HEK293 (cell line): ENCODE measurements at regions not wholly inside any gene's neighbourhood (a gene's known extent, or its start where the extent isn't known, plus 50 kb on each side); places are given as distances from the start of the nearest gene placed in this dataset.

Source experiments
- CTCF ChIA-PET: fragments of 350-600 bp; formaldehyde crosslinking; extraction: SDS; loops from one replicate; lab custom pipeline; 2021; ENCODE audit warnings: antibody characterized with exemption; lab: Yijun Ruan, JAX
- POLR2A ChIA-PET: fragments of 300-600 bp; formaldehyde crosslinking; extraction: SDS; loops from one replicate; lab custom pipeline; 2020; ENCODE audit warnings: antibody characterized with exemption, inconsistent platforms; lab: Yijun Ruan, JAX
- H3K27ac ChIP-seq: fragments of 200-500 bp; sonication (Bioruptor generic); 2 replicates; pipeline ENCODE4 v1.5.1; 2014; ENCODE audit warnings: low read depth, low read length, control low read depth, inconsistent platforms; ENCODE audit errors: extremely low read depth
- H3K36me3 ChIP-seq, 2 experiments: fragments of 200-500 bp in 1 of 2; sonication (Bioruptor generic) in 1 of 2; 1 replicate in 1 of 2; 2 replicates in 1 of 2; pipeline ENCODE4 v1.5.1; 2014 to 2017; ENCODE audit warnings: inconsistent platforms in 2 of 2, low read length in 2 of 2; ENCODE audit not compliant: control insufficient read depth in 2 of 2, insufficient read depth in 1 of 2
- H3K4me1 ChIP-seq: fragments of 200-500 bp; sonication (Bioruptor generic); 2 replicates; pipeline ENCODE4 v1.5.1; 2014; ENCODE audit warnings: mild to moderate bottlenecking, low read length, inconsistent platforms; ENCODE audit not compliant: control insufficient read depth, insufficient read depth
- H3K4me3 ChIP-seq: 2 replicates; pipeline ENCODE4 v1.5.1; 2011; ENCODE audit warnings: low read depth, mild to moderate bottlenecking, control low read depth, low read length, moderate library complexity
- H3K9me3 ChIP-seq: fragments of 200-500 bp; sonication (Bioruptor generic); 2 replicates; pipeline ENCODE4 v1.5.1; 2014; ENCODE audit warnings: low read depth, low read length, inconsistent platforms; ENCODE audit not compliant: control insufficient read depth, insufficient read depth
- ATF2 ChIP-seq: fragments of 450-650 bp; formaldehyde crosslinking; IDR thresholded peaks from 2 replicates; pipeline ENCODE4 v1.5.1; 2016; ENCODE audit warnings: missing biosample characterization, missing genetic modification characterization, low read depth
- GLIS1 ChIP-seq: fragments of 450-650 bp; formaldehyde crosslinking; IDR thresholded peaks from 2 replicates; pipeline ENCODE4 v1.5.1; 2016; ENCODE audit warnings: missing biosample characterization, missing genetic modification characterization
- INSM2 ChIP-seq: fragments of 450-650 bp; formaldehyde crosslinking; IDR thresholded peaks from 2 replicates; pipeline ENCODE4 v1.5.1; 2016; ENCODE audit warnings: missing biosample characterization, missing genetic modification characterization
- PRDM2 ChIP-seq: fragments of 450-650 bp; formaldehyde crosslinking; IDR thresholded peaks from 2 replicates; pipeline ENCODE4 v1.5.1; 2016; ENCODE audit warnings: missing biosample characterization, missing genetic modification characterization, borderline replicate concordance
- YY1 ChIP-seq: fragments of 450-650 bp; formaldehyde crosslinking; IDR thresholded peaks from 2 replicates; pipeline ENCODE4 v1.5.1; 2018; ENCODE audit warnings: missing biosample characterization, missing genetic modification characterization
- ZIC2 ChIP-seq: fragments of 450-650 bp; formaldehyde crosslinking; IDR thresholded peaks from 2 replicates; pipeline ENCODE4 v1.5.1; 2016; ENCODE audit warnings: missing biosample characterization, missing genetic modification characterization
- ZNF140 ChIP-seq: fragments of 450-650 bp; formaldehyde crosslinking; IDR thresholded peaks from 2 replicates; pipeline ENCODE4 v1.5.1; 2016; ENCODE audit warnings: missing biosample characterization, missing genetic modification characterization
- ZNF175 ChIP-seq: fragments of 450-650 bp; formaldehyde crosslinking; IDR thresholded peaks from 2 replicates; pipeline ENCODE4 v1.5.1; 2016; ENCODE audit warnings: missing biosample characterization, missing genetic modification characterization
- ZNF248 ChIP-seq: fragments of 450-650 bp; formaldehyde crosslinking; IDR thresholded peaks from 2 replicates; pipeline ENCODE4 v1.5.1; 2017; ENCODE audit warnings: missing biosample characterization, missing genetic modification characterization
- ZNF362 ChIP-seq: fragments of 450-650 bp; formaldehyde crosslinking; IDR thresholded peaks from 2 replicates; pipeline ENCODE4 v1.5.1; 2016; ENCODE audit warnings: missing biosample characterization, missing genetic modification characterization
- ZNF521 ChIP-seq: fragments of 450-650 bp; formaldehyde crosslinking; IDR thresholded peaks from 2 replicates; pipeline ENCODE4 v1.5.1; 2017; ENCODE audit warnings: missing biosample characterization, mild to moderate bottlenecking, missing genetic modification characterization
- ZNF555 ChIP-seq: fragments of 450-650 bp; formaldehyde crosslinking; conservative IDR thresholded peaks from 2 replicates; pipeline ENCODE4 v1.5.1; 2017; ENCODE audit warnings: missing biosample characterization, mild to moderate bottlenecking, missing genetic modification characterization, inconsistent platforms
- ZNF585B ChIP-seq: fragments of 450-650 bp; formaldehyde crosslinking; IDR thresholded peaks from 2 replicates; pipeline ENCODE4 v1.5.1; 2016; ENCODE audit warnings: missing biosample characterization, missing genetic modification characterization
- ZNF670 ChIP-seq: fragments of 450-650 bp; formaldehyde crosslinking; IDR thresholded peaks from 2 replicates; pipeline ENCODE4 v1.5.1; 2016; ENCODE audit warnings: missing biosample characterization, missing genetic modification characterization, low read depth
- ZNF768 ChIP-seq: fragments of 450-650 bp; formaldehyde crosslinking; IDR thresholded peaks from 2 replicates; pipeline ENCODE4 v1.5.1; 2018; ENCODE audit warnings: missing biosample characterization, mild to moderate bottlenecking, missing genetic modification characterization
- ZNF791 ChIP-seq: fragments of 450-650 bp; formaldehyde crosslinking; IDR thresholded peaks from 2 replicates; pipeline ENCODE4 v1.5.1; 2016; ENCODE audit warnings: missing biosample characterization, missing genetic modification characterization
- TF ChIP-seq, protein P1 (sequence below): fragments of 450-650 bp; formaldehyde crosslinking; IDR thresholded peaks from 2 replicates; pipeline ENCODE4 v1.5.1; 2016; ENCODE audit warnings: missing biosample characterization, missing genetic modification characterization
- TF ChIP-seq, protein P2 (sequence below): IDR thresholded peaks from 2 replicates; pipeline ENCODE4 v1.6.1; 2011; ENCODE audit warnings: mild to moderate bottlenecking, low read depth, low read length, borderline replicate concordance

DNA sequence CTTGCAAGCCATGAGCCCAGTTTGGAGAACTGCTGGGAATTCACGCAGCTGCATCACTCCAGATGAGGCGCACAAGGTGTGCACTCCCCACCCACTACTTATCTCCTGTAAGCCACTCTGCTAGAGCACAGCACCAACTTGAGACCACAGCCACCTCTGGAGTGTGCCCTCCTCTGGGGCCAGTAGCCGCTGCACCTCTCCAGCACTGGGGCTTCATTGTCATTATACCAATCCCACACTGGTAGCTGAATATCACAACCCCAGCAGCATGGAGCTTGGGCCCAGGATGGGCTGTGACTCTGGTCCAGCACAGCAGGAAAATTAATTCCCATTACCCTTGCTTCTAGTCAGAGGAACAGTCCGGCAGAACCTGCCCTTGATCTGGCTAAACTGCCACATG is 125.6 kb downstream of the LSM5 start:
- TF ChIP-seq ZNF175, result no peak
- no peak for TF ChIP-seq GLIS1 (tag by site-specific recombination)
- no peak for TF ChIP-seq PRDM2 (tag by site-specific recombination)
- no peak for TF ChIP-seq ZNF362 (tag by site-specific recombination)
- no peak for TF ChIP-seq ZNF521 (tag by site-specific recombination)
- TF ChIP-seq ZNF555 (tag by site-specific recombination), result no peak
- TF ChIP-seq, protein P1, sequence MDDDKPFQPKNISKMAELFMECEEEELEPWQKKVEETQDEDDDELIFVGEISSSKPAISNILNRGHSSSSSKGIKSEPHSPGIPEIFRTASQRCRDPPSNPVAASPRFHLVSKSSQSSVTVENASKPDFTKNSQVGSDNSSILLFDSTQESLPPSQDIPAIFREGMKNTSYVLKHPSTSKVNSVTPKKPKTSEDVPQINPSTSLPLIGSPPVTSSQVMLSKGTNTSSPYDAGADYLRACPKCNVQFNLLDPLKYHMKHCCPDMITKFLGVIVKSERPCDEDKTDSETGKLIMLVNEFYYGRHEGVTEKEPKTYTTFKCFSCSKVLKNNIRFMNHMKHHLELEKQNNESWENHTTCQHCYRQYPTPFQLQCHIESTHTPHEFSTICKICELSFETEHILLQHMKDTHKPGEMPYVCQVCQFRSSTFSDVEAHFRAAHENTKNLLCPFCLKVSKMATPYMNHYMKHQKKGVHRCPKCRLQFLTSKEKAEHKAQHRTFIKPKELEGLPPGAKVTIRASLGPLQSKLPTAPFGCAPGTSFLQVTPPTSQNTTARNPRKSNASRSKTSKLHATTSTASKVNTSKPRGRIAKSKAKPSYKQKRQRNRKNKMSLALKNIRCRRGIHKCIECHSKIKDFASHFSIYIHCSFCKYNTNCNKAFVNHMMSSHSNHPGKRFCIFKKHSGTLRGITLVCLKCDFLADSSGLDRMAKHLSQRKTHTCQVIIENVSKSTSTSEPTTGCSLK, result no peak
- TF ChIP-seq ZNF140, result no peak
- no peak for TF ChIP-seq ZNF248
- TF ChIP-seq ATF2 (tag by site-specific recombination), result no peak
- TF ChIP-seq YY1 (tag by site-specific recombination), result no peak
- TF ChIP-seq ZNF670 (tag by site-specific recombination), result no peak
- TF ChIP-seq ZIC2 (tag by site-specific recombination), result no peak
- no peak for TF ChIP-seq INSM2
- TF ChIP-seq ZNF791, result no peak
- TF ChIP-seq ZNF768, result no peak
- TF ChIP-seq, protein P2, sequence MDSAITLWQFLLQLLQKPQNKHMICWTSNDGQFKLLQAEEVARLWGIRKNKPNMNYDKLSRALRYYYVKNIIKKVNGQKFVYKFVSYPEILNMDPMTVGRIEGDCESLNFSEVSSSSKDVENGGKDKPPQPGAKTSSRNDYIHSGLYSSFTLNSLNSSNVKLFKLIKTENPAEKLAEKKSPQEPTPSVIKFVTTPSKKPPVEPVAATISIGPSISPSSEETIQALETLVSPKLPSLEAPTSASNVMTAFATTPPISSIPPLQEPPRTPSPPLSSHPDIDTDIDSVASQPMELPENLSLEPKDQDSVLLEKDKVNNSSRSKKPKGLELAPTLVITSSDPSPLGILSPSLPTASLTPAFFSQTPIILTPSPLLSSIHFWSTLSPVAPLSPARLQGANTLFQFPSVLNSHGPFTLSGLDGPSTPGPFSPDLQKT, result no peak
- TF ChIP-seq ZNF585B, result no peak
- TF ChIP-seq, all 188 proteins: peak for 0
- H3K36me3 ChIP-seq, result no peaks in the 10 kb centered on the region
- H3K9me3 ChIP-seq, result no peaks in the 10 kb centered on the region
- POLR2A ChIA-PET, result no interaction called here
- H3K4me1 ChIP-seq, result no peaks in the 10 kb centered on the region
- no peak overlapping the region for H3K27ac ChIP-seq
- CTCF ChIA-PET, result interaction anchor here (1.0 kb wide), 1 partner anchor 17 kb away, joined by 3 read pairs; no protein-coding TSS in a partner anchor
- no peak overlapping the region for H3K4me3 ChIP-seq
